Inflammatory macrophage treated with lipopolysaccharide for 4 hours (primary cell): ENCODE measurements at regions not wholly inside any gene's neighbourhood (a gene's known extent, or its start where the extent isn't known, plus 50 kb on each side); places are given as distances from the start of the nearest gene placed in this dataset.
"Not testable (repeated sequence)": the region's sequence is repeated elsewhere in the genome, so short reads cannot be mapped to it uniquely, and the experiment has no call there.

Experiments used
- DNase-seq: peaks from one replicate; pipeline ENCODE4 v3.0.0-alpha.2; 2020

- DNase-seq: peak; percentile 90
Observed at GRCh38 chr1:192907545-192908243, 98.9 kb downstream of the RGS2 start.

DNA sequence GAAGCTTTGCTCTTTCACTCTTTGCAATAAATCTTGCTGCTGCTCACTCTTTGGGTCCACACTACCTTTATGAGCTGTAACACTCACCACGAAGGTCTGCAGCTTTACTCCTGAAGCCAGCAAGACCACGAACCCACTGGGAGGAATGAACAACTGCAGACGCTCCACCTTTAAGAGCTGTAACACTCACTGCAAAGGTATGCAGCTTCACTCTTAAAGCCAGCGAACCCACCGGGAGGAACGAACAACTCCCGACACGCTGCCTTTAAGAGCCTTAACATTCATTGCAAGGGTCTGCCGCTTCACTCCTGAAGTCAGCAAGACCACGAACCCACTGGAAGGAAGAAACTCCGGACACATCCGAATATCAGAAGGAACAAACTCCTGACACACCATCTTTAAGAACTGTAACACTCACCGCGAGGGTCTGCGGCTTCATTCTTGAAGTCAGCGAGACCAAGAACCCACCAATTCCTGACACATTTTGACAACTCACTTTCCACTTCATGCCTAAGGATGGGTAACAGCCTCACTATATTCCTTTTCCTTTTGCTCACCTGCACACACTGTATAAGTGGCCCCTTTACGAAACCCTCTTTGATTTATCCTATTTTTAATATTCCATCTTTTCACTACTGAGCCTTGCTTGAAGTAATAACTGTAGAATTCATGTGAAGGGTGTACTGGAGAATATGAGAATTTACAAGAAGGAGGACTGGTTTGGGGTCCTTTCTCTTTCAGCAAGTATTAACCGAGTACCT, 103.2 kb downstream of the RGS2 start:
- not testable (repeated sequence) for DNase-seq

DNA sequence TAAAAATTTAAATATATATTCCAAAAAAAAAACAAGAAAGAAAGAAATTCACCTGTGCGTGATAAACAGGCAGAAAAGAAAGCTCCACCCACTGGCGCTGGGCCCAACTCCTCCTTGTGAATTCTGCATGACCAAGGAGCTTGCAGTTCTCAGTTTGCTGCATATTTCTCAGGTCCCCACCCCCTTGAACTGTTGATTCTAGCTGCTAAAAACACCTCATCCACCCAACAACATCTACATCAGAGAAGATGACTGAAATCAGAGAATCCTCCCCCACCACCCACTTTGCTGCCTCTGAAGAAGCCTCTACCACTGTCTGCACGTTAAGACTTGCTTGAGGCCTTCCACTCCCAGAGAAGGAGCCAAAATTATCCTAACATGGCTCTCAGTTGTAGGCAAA, 104.8 kb downstream of the RGS2 start:
- no peak for DNase-seq

DNA sequence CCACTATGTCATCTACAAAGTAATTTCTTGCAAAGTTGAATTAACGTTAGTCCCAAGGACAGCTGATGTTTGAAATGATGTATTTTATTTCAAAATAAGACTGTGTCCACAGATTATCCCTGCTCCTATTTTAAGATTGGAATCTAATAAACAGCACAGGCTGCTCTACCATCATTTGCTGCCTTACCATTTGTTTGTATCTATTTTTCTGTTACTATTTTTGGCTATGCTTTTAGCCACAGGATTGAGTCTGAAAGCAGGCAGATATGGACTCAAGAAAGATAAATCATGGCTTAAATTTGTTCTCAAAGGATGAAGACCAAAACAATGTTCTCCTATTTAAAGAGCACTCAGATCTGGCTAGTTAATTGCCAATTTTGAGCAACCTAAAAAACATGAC, 105.3 kb downstream of the RGS2 start:
- DNase-seq: no peak

- no peak for DNase-seq
Observed at GRCh38 chr1:192914696-192915095, 105.9 kb downstream of the RGS2 start.

DNA sequence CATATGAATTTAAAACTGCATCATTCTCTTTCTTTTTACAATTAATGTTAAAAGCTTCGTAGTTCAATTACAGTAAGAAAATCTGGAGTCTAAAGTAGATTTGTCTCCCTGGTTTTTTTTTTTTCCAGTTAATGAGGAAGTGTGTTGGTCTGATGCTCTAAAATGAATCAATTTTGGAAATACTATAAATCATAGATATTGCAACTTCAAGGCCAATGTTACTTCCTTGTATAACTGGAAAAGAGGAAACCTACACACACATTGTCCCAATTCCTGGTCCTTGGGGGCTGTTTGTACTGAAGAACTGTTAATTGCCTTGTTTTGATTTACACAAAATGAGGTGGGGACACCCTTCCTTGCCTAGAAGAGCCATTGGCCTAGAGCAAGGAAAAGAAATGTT, 107.2 kb downstream of the RGS2 start:
- DNase-seq: peak; percentile 65

DNA sequence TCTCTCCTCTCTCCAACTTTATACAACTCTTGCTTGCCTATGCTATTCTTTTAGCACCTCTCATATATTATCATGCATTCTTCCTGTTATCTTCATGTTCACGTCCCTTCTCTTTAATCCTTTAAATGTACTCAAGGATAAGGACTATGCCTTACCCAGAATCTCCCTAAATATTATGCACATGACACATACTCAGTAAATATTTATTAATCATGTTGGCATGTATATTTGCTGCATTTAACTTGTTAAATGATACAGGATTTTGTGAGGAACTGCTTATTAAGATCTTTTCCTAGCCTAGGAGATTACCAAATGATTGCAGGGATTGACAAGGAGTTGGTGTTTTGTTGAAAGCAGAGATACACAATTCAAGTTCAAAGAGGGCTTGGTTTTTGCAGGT, 109.4 kb downstream of the RGS2 start:
- no peak for DNase-seq

GRCh38 chr1:192920412-192920811, 111.6 kb downstream of the RGS2 start:
- no peak for DNase-seq

- DNase-seq: no peak
Observed at GRCh38 chr1:192925609-192926008, 116.8 kb downstream of the RGS2 start.

DNA sequence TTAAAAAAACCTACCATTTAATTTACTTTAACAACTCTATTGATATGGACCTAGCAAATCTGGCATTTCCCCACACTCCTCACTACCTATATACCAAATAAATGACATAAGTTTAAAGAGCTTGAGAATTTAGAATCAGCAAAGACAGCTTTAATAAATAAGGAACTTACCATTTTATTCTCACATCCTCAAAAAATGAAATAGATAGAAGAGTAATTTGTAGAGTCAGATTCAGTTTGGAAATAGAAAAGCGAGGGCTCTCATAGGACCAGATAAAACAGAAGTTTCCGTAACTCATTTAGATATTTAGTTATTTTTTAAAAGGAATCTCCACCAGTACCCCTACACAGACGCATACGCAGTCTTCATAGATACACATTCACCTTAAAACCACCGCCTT, 117.9 kb downstream of the RGS2 start:
- DNase-seq: peak; percentile 50

DNA sequence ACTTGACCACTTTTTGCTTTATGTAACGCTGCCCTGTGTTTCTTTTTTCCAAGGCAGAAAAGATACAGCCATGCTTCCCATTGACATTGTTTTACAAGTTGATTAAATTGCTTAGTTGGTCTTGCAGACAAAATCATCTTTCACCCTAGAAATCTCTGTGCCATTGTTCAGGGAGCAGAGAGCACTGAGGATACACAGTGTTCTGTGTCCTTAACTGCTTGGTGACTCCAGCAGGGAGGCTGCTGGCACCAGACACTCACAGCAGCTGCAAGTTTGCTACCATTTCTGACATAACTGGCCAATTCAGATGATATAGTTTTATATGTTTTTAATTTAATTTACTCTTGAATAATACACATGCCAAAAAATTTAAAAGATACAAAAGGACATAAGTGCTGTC, 118.7 kb downstream of the RGS2 start:
- no peak for DNase-seq

DNA sequence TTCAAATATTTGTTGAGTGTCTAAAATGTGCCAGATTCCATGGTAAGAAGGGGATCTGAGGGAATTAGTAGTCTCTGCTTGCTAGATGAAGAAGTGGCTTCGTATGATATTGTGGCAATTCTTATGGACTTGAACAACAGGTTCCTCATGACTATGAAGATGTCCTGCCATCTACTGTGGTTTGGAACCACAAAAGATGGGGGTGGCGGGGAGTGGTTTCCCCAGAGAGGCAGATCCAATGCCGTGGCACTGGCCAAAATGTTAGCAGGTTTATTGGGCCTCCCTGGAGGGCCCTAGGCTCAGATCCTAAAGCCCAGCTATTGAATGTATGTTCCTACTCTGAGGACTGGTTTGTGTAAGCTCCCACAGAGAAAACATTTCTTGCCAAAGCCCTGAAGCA, 120.8 kb downstream of the RGS2 start:
- DNase-seq: peak; percentile 42

DNA sequence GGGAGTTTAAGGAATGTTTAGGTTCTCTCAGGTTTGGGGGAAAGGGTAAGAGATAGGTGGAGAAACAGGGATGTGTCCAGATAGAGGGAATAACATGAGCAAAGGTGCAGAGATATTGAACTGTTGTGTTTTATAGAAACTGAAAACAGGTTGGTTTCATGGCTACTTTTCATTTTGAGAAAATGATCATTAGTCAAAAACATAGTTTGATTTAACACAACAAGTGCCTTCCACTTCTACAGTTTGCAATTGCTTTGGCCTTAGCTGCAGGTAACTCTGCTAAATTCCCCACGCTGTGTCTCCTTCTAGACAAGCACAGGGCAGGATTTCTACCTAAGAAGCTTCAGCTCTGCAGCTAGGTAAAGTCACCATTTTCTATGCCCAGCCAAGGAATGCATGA, 124.9 kb downstream of the RGS2 start:
- no peak for DNase-seq

GRCh38 chr1:192936313-192937018, 122.7 kb downstream of the UCHL5 start:
- DNase-seq: peak; percentile 93

DNA sequence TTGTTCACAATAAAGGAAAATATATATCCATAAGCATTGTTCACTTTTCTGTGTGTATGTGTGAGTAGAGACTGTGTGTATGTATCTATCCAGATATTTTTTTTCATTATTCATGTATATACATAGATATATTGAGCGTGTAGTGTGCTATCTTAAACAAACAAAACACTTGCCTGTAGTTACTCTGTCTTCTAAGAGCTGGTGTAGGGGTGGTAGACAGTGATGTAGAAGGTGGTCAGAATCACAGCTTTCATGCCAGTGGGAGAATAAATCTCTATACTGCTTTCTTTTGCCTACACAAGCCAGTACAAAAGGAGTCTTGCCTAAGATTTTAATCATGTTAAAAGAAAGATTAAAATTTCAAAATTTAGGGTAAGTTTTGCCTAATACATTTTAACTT, 122.0 kb downstream of the UCHL5 start:
- peak; percentile 50 for DNase-seq

GRCh38 chr1:192939440-192939839, 119.7 kb downstream of the UCHL5 start:
- no peak for DNase-seq

- DNase-seq: peak; percentile 63
Observed at GRCh38 chr1:192940658-192941057, 118.5 kb downstream of the UCHL5 start.

GRCh38 chr1:192941722-192942411, 117.3 kb downstream of the UCHL5 start:
- DNase-seq: peak; percentile 61

DNA sequence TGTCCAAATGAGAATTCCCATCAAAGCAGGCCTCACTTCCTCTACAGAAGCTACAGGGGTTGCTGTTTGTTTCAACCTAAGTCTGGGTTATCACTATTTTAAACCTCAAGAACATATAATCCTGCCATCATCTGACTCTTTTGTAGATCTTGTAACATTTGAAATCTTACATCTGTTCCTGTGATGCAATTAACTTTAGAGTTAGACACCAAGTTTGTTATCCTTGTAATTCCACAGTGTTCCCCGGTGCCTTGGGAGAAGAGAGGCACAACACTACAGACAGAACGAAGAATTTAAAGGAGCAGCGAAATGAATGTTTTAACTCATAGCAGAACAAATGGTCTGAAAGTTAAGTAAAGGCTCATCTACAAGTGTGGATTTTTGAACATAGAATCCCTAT, 116.1 kb downstream of the UCHL5 start:
- DNase-seq: no peak

DNA sequence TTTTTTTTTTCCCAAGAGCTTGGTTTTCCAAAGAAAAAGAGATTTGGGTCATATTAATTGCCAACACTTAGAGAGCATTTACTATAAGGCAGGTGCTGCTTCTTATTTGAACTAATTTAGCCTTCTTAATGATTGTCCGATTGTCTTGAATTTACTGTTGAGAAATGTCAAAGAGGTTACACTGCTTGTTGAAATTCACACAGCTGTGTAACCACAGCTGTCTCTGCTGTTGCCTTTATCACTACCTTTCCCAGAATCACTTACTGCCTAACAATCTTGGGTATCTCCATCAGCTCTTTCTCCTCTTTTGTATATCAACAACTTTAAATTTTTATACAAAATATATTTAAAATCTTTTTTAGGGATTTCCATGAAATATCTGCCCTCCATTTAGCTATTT, 115.6 kb downstream of the UCHL5 start:
- DNase-seq: no peak

DNA sequence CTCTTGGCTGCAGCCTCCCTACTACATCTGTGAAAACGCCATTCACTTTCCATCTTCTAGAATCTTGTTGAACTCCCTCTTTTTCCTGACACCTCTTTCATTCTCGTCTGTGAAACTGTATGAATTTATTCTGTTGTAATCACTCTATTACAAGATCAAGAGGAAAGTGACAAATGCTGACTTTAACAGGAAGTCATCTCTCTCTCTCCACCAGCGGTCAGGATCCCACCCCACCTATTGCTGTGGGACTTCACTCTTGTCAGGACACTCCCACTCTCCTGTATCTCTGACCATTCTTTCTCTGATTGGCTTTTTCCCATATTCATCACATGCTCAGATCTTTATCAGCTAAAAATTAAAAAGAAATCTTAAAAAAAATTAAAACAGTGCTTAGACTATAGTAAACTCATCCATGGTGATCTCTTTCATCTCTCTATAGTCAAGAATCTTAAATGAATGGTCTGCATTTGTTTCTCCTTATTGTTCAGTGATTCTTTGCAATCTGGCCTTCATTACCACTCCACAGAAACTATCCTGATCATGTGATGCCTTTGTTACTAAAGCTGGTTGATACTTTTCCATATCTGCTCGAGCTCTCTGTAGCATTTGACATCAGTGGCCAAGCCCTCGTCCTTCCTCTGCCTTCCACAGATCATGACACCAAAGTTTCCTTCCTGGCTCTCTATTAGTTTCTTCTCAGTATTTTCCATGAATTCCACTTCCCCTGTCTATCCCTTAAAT, 113.6 kb downstream of the UCHL5 start:
- peak; percentile 69 for DNase-seq

DNA sequence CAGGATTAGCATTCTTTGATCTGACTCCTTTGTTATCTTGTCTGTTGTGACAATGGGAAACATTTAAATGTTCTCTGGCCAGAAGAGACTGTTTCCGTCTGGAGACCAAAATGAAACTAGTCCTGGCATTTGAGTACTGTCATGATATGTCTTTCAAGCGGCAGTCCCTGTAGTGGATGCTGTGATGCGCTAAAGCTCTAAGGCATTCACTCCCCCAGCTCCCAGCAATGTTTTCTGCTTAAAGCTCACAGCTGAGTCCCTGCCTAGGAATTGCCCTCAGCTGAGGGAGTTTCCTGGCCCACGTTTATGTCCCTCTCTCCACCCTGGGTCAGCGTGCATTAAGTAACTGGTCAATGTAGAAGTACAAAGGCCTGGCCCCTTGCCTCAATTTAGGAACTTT, 109.4 kb downstream of the UCHL5 start:
- DNase-seq: no peak

DNA sequence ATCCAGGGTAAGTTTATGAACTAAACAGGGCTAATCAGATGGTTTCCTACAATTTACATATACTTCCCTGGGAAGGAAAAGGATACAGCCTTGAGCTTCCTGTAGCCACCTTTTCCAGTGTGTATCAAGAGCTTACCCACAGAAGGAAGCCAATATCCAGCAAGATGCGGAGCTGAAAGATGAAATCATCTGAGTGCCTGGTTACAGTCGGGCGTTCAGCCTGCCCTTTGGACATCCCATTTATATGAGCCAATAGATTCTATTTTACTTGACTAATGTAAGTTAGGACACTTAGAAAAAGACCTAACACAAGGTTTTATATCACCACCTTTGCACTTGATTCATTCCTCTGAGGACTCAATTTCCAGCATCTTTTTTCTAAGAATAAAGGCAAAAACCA, 108.2 kb downstream of the UCHL5 start:
- DNase-seq: no peak
